ENCODE measurements at regions not wholly inside any gene's neighbourhood (a gene's known extent, or its start where the extent isn't known, plus 50 kb on each side); places are given as distances from the start of the nearest gene placed in this dataset.

- Histone ChIP-seq H3K4me1 (replicated peaks in 1 of 2; ENCODE audit: control insufficient read depth in 2 of 2, insufficient read depth in 2 of 2, low read length in 2 of 2) (no peaks in the 10 kb centered on the region), H3K9me1 (ENCODE audit: control insufficient read depth, insufficient read depth, low read length) (no peaks in the 10 kb centered on the region), H4K20me1 (replicated peaks; ENCODE audit: control insufficient read depth, insufficient read depth, low read length) (no peaks in the 10 kb centered on the region), H3K79me2 (ENCODE audit: control insufficient read depth, insufficient read depth, low read length) (no peaks in the 10 kb centered on the region), H3K4me2 (ENCODE audit: insufficient read depth, low read length) (no peak overlapping the region), H3K27me3 (ENCODE audit: control insufficient read depth in 2 of 2, insufficient read depth in 2 of 2, low read length in 2 of 2) (no peaks in the 10 kb centered on the region), H3K36me3 (ENCODE audit: control insufficient read depth, insufficient read depth, low read length) (no peaks in the 10 kb centered on the region), H3K27ac (ENCODE audit: extremely low read depth, low read depth, low read length) (no peak overlapping the region), H3K9ac (ENCODE audit: insufficient read depth in 1 of 2, low read depth in 2 of 2, low read length in 2 of 2) (no peak overlapping the region), H3K9me3 (replicated peaks; ENCODE audit: control insufficient read depth, insufficient read depth, low read depth, low read length) (no peaks in the 10 kb centered on the region), H3K4me3 (no peak overlapping the region), H2AFZ (ENCODE audit: low read depth, low read length) (no peak overlapping the region)
- in situ Hi-C loops (cut with MboI) = no loop called here
- intact Hi-C loops (cut with micrococcal nuclease) = no loop called here
- no TSS peak for BruUV-seq (replicated peaks)
- DNase-seq (ENCODE audit: extremely low read depth in 1 of 4, low spot score in 3 of 4) (no peak), FAIRE-seq (no peak), ATAC-seq (no peak)
- TF ChIP-seq HMG20A (CRISPR knock-in tag; conservative IDR thresholded peaks at IDR 0.05) (no peak), HEY1 (CRISPR knock-in tag; IDR thresholded peaks at IDR 0.05; ENCODE audit: borderline replicate concordance) (no peak), MAX (CRISPR knock-in tag; IDR thresholded peaks at IDR 0.05) (no peak), RBM17 (IDR thresholded peaks at IDR 0.05; ENCODE audit: borderline replicate concordance, low read depth, low read length) (no peak)
- no CpG with 5 or more reads among the region's 1 CpG for WGBS (ENCODE audit: insufficient coverage, low coverage, missing lambda C conversion rate)
- CTCF ChIA-PET (ENCODE audit: low intra/inter-chr PET ratio) = no interaction called here
- POLR2A ChIA-PET = no interaction called here
Observed at GRCh38 chr3:117537949-117538348, 828.4 kb downstream of the TUSC7 start.

- ChIA-PET POLR2A (no interaction called here), CTCF (ENCODE audit: low intra/inter-chr PET ratio) (no interaction called here)
- in situ Hi-C loops (cut with MboI) = no loop called here
- Histone ChIP-seq H3K4me2 (ENCODE audit: insufficient read depth, low read length) (no peak overlapping the region), H3K27ac (ENCODE audit: extremely low read depth, low read depth, low read length) (no peak overlapping the region), H3K79me2 (ENCODE audit: control insufficient read depth, insufficient read depth, low read length) (no peaks in the 10 kb centered on the region), H3K9me3 (replicated peaks; ENCODE audit: control insufficient read depth, insufficient read depth, low read depth, low read length) (no peaks in the 10 kb centered on the region), H3K27me3 (ENCODE audit: control insufficient read depth in 2 of 2, insufficient read depth in 2 of 2, low read length in 2 of 2) (no peaks in the 10 kb centered on the region), H3K9me1 (ENCODE audit: control insufficient read depth, insufficient read depth, low read length) (no peaks in the 10 kb centered on the region), H3K9ac (ENCODE audit: insufficient read depth in 1 of 2, low read depth in 2 of 2, low read length in 2 of 2) (no peak overlapping the region), H3K36me3 (ENCODE audit: control insufficient read depth, insufficient read depth, low read length) (no peaks in the 10 kb centered on the region), H3K4me1 (replicated peaks in 1 of 2; ENCODE audit: control insufficient read depth in 2 of 2, insufficient read depth in 2 of 2, low read length in 2 of 2) (no peaks in the 10 kb centered on the region), H2AFZ (ENCODE audit: low read depth, low read length) (no peak overlapping the region), H4K20me1 (replicated peaks; ENCODE audit: control insufficient read depth, insufficient read depth, low read length) (no peaks in the 10 kb centered on the region), H3K4me3 (no peak overlapping the region)
- ATAC-seq (no peak), DNase-seq (ENCODE audit: extremely low read depth in 1 of 4, low spot score in 3 of 4) (no peak), FAIRE-seq (no peak)
- WGBS (ENCODE audit: insufficient coverage, low coverage, missing lambda C conversion rate) = 0% methylated on average over 1 of the region's 1 CpG
- BruUV-seq (replicated peaks) = no TSS peak
- intact Hi-C loops (cut with micrococcal nuclease) = no loop called here
- TF ChIP-seq THAP7 (CRISPR knock-in tag; IDR thresholded peaks at IDR 0.05) = no peak
- no peak for TF ChIP-seq ZFP36 (IDR thresholded peaks at IDR 0.05; ENCODE audit: low read depth, low read length, partially characterized antibody)
- no peak for TF ChIP-seq ZNF766 (CRISPR knock-in tag; conservative IDR thresholded peaks at IDR 0.05)
- no peak for TF ChIP-seq TSHZ1 (CRISPR knock-in tag; IDR thresholded peaks at IDR 0.05)
- TF ChIP-seq JUNB (CRISPR knock-in tag; conservative IDR thresholded peaks at IDR 0.05) = no peak
- no peak for TF ChIP-seq RNF2 (IDR thresholded peaks at IDR 0.05)
- TF ChIP-seq ZNF668 (CRISPR knock-in tag; IDR thresholded peaks at IDR 0.05) = no peak
- TF ChIP-seq ZKSCAN8 (CRISPR knock-in tag; IDR thresholded peaks at IDR 0.05) = no peak
- TF ChIP-seq SMAD4 (CRISPR knock-in tag; conservative IDR thresholded peaks at IDR 0.05) = no peak
- TF ChIP-seq LCOR (CRISPR knock-in tag; IDR thresholded peaks at IDR 0.05) = no peak
Observed at GRCh38 chr3:117539729-117540128, 830.1 kb downstream of the TUSC7 start.

All from K562 (cell line).